VCaP (cell line): ENCODE measurements at regions not wholly inside any gene's neighbourhood (a gene's known extent, or its start where the extent isn't known, plus 50 kb on each side); places are given as distances from the start of the nearest gene placed in this dataset.

Experiments
- H3K27ac ChIP-seq: fragments of 450-650 bp; 2 replicates; pipeline ENCODE4 v1.5.1; 2017
- CTCF ChIP-seq: fragments of 450-650 bp; conservative IDR thresholded peaks from 2 replicates; pipeline ENCODE4 v1.5.1; 2017; ENCODE audit warnings: mild to moderate bottlenecking, moderate library complexity

GRCh38 chr17:34798581-34798980 lies 162.7 kb downstream of the CCT6B start:
- no peak overlapping the region for H3K27ac ChIP-seq
- no peak for TF ChIP-seq CTCF

- H3K27ac ChIP-seq: no peak overlapping the region
- TF ChIP-seq CTCF: no peak
These were observed 163.5 kb downstream of the CCT6B start for GRCh38 chr17:34797720-34798119.

GRCh38 chr17:34793231-34793908 lies 167.9 kb downstream of the CCT6B start:
- no peak overlapping the region for H3K27ac ChIP-seq
- TF ChIP-seq CTCF: no peak

GRCh38 chr17:34788696-34789095 lies 172.6 kb downstream of the CCT6B start:
- no peak for TF ChIP-seq CTCF
- H3K27ac ChIP-seq: no peak overlapping the region

GRCh38 chr17:34784526-34784925 lies 176.7 kb downstream of the CCT6B start:
- H3K27ac ChIP-seq: no peak overlapping the region
- no peak for TF ChIP-seq CTCF

- no peak for TF ChIP-seq CTCF
- no peak overlapping the region for H3K27ac ChIP-seq
These were observed 179.0 kb downstream of the CCT6B start for GRCh38 chr17:34782271-34782670.

- H3K27ac ChIP-seq: no peak overlapping the region
- TF ChIP-seq CTCF: no peak
These were observed 179.6 kb downstream of the CCT6B start for GRCh38 chr17:34781571-34782108.
